ENCODE measurements at regions not wholly inside any gene's neighbourhood (a gene's known extent, or its start where the extent isn't known, plus 50 kb on each side); places are given as distances from the start of the nearest gene placed in this dataset.

- DNase-seq (ENCODE audit: low read depth) = peak; percentile 39
- TF ChIP-seq, protein P1, sequence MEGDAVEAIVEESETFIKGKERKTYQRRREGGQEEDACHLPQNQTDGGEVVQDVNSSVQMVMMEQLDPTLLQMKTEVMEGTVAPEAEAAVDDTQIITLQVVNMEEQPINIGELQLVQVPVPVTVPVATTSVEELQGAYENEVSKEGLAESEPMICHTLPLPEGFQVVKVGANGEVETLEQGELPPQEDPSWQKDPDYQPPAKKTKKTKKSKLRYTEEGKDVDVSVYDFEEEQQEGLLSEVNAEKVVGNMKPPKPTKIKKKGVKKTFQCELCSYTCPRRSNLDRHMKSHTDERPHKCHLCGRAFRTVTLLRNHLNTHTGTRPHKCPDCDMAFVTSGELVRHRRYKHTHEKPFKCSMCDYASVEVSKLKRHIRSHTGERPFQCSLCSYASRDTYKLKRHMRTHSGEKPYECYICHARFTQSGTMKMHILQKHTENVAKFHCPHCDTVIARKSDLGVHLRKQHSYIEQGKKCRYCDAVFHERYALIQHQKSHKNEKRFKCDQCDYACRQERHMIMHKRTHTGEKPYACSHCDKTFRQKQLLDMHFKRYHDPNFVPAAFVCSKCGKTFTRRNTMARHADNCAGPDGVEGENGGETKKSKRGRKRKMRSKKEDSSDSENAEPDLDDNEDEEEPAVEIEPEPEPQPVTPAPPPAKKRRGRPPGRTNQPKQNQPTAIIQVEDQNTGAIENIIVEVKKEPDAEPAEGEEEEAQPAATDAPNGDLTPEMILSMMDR (IDR thresholded peaks at IDR 0.05; ENCODE audit: insufficient read depth, low read depth, low read length) = no peak
- no peak overlapping the region for H3K4me3 ChIP-seq (ENCODE audit: low read depth, low read length)
Measured at GRCh38 chr3:194930377-194931204, 244.9 kb downstream of the FAM43A start.

DNA sequence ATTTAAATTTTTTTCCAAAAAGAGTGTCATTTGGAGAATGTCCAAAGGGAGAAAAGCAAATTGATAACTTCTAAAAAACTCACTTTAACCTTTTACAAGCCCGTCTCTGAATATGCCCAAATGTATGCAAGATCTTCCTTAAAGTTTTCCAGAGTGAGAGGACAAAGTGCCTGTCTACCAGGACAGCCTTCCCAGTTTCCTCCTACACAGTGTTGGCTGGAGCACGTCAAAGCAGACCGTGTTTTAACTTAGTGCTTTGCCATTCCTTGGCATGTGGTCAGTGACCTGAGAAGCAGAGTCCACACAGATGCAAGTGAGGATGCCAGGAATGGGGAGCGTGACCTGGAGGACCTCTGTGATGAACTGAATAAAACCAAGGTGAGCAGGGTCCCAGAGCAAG is 245.7 kb downstream of the FAM43A start:
- no peak for DNase-seq (ENCODE audit: low read depth)
- H3K4me3 ChIP-seq (ENCODE audit: low read depth, low read length) = no peak overlapping the region
- TF ChIP-seq, protein P1 (IDR thresholded peaks at IDR 0.05; ENCODE audit: insufficient read depth, low read depth, low read length) = no peak

DNA sequence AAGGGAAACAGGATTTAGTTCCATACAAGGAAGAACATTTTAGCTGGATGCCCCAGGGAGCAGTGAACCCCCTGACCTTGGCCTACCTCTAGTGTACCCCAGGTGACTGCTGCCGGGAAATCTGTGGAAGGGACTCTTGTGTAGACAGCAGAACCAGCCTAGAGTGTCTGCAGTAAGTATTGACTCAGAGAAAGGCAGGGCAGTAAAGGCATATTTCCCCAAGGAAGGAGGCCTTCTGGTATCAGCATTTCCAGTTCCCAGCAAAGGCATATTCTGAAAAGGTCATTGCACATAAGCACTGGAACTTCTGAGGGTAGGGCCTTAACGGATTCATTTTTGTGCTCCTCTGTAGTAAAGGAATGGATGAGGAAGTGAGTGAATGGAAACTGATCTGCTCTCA is 246.2 kb downstream of the FAM43A start:
- TF ChIP-seq, protein P1 (IDR thresholded peaks at IDR 0.05; ENCODE audit: insufficient read depth, low read depth, low read length) = no peak
- H3K4me3 ChIP-seq (ENCODE audit: low read depth, low read length) = no peak overlapping the region
- DNase-seq (ENCODE audit: low read depth) = no peak

- H3K4me3 ChIP-seq (ENCODE audit: low read depth, low read length) = no peak overlapping the region
- TF ChIP-seq, protein P1 (IDR thresholded peaks at IDR 0.05; ENCODE audit: insufficient read depth, low read depth, low read length) = no peak
- no peak for DNase-seq (ENCODE audit: low read depth)
Measured at GRCh38 chr3:194933465-194933864, 247.8 kb downstream of the FAM43A start.

- H3K4me3 ChIP-seq (ENCODE audit: low read depth, low read length) = no peak overlapping the region
- TF ChIP-seq, protein P1 (IDR thresholded peaks at IDR 0.05; ENCODE audit: insufficient read depth, low read depth, low read length) = no peak
- DNase-seq (ENCODE audit: low read depth) = no peak
Measured at GRCh38 chr3:194935061-194935460, 249.4 kb downstream of the FAM43A start.

DNA sequence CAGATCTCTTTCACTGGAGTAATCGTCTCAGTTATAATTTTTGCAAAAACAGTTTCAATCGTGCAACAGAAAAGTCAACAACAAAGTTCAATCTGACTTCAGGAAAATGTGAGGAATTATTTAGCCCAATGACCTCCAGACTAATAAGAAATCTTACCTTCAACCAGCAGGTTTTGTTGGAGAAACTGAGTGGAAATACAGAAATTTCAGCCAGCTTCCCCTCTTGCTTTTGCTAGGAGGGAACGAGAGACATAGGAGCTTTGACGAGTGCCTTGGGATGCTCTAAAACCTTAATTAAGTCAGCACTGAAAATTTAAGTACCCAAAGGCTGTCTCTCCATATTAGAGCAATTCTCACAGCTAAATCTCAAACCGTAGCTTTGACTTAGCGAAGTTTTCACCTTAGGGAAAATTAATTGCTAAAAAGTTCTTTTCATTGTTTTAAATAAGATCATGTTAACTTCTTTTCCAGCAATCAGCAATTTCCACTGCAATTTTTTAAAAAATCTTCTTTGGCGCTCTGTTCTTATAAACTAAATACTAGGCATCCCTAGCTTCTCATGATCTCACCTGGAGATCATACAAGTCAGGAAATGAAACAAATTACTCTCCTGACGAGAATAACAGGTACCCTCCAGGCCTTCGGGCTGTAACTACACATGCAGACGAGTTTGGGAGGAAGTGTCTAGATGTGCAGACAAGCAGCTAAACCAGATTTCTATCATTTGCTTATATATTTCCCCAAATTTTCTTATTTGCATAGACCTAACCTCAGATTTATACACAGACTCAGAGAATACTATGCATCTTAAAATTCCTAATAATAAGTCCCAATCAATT is 250.2 kb downstream of the FAM43A start:
- TF ChIP-seq, protein P1 (IDR thresholded peaks at IDR 0.05; ENCODE audit: insufficient read depth, low read depth, low read length) = no peak
- DNase-seq (ENCODE audit: low read depth) = no peak
- no peak overlapping the region for H3K4me3 ChIP-seq (ENCODE audit: low read depth, low read length)
